GM12878 (cell line): ENCODE measurements at regions not wholly inside any gene's neighbourhood (a gene's known extent, or its start where the extent isn't known, plus 50 kb on each side); places are given as distances from the start of the nearest gene placed in this dataset.

ENCODE experiments used
- ATAC-seq: fragments of 200-7000 bp; cut with Tn5 transposase; 3 replicates; pipeline ENCODE4 v1.9.1; 2020; ENCODE audit warnings: mild to moderate bottlenecking, moderate library complexity
- BruUV-seq: library from RNA; stranded (reverse); fragments of 400-500 nt; replicated peaks from 2 replicates; lab custom pipeline; 2021; lab: Mats Ljungman, UMichigan
- CTCF ChIA-PET: fragments of 300-600 bp; sonication (Branson Sonifier 250); formaldehyde crosslinking; extraction: SDS; loops from one replicate; lab custom pipeline; 2021; ENCODE audit warnings: inconsistent platforms; lab: Yijun Ruan, JAX
- POLR2A ChIA-PET: fragments of 350-600 bp; formaldehyde crosslinking; extraction: SDS; loops from one replicate; lab custom pipeline; 2021; ENCODE audit warnings: inconsistent platforms; lab: Charles Lee
- RAD21 ChIA-PET: fragments of 300-600 bp; sonication (Branson Sonifier 250); formaldehyde crosslinking; loops from one replicate; lab custom pipeline; 2023; ENCODE audit warnings: antibody characterized with exemption; ENCODE audit not compliant: unreplicated experiment; lab: Charles Lee
- SMC1A ChIA-PET: fragments of 300-600 bp; sonication (Branson Sonifier 250); formaldehyde crosslinking; loops from one replicate; lab custom pipeline; 2023; ENCODE audit not compliant: unreplicated experiment, uncharacterized antibody; lab: Charles Lee
- DNase-seq: peaks from one replicate; pipeline ENCODE4 v3.0.0-alpha.2; 2011; ENCODE audit warnings: low read depth, low spot score
- FAIRE-seq: peaks from 3 replicates; lab custom pipeline; 2011; peaks lifted over from hg19 to GRCh38; lab: Jason Lieb, UNC
- H2AFZ ChIP-seq: 2 replicates; pipeline ENCODE4 v1.6.0; 2011; ENCODE audit warnings: low read depth, low read length, control low read depth; ENCODE audit not compliant: control insufficient read depth
- H3K27ac ChIP-seq: 2 replicates; pipeline ENCODE4 v1.5.1; 2011; ENCODE audit warnings: control low read depth; ENCODE audit not compliant: control insufficient read depth, insufficient read depth
- H3K27me3 ChIP-seq, 2 experiments: replicated peaks in 1 of 2; 2 replicates each; pipeline versions ENCODE4 v1.6.0 to v1.6.1; 2011; ENCODE audit warnings: low read length in 1 of 2; ENCODE audit not compliant: control insufficient read depth in 2 of 2, insufficient read depth in 2 of 2
- H3K36me3 ChIP-seq, 2 experiments: 2 replicates each; pipeline ENCODE4 v1.5.1; 2011; ENCODE audit warnings: low read length in 1 of 2; ENCODE audit not compliant: control insufficient read depth in 2 of 2, insufficient read depth in 2 of 2
- H3K4me1 ChIP-seq: 2 replicates; pipeline ENCODE4 v1.6.1; 2011; ENCODE audit warnings: mild to moderate bottlenecking, low read length, moderate library complexity, mixed read lengths; ENCODE audit not compliant: control insufficient read depth, insufficient read depth
- H3K4me2 ChIP-seq: 2 replicates; pipeline ENCODE4 v1.6.0; 2011; ENCODE audit warnings: control low read depth; ENCODE audit not compliant: control insufficient read depth, insufficient read depth
- H3K4me3 ChIP-seq: fragments of 200-600 bp; sonication (generic); 2 replicates; pipeline ENCODE4 v1.5.1; 2016
- H3K79me2 ChIP-seq: 2 replicates; pipeline ENCODE4 v1.6.0; 2011; ENCODE audit warnings: low read length; ENCODE audit not compliant: control insufficient read depth, insufficient read depth
- H3K9ac ChIP-seq: 2 replicates; pipeline ENCODE4 v1.8.0; 2011; ENCODE audit warnings: low read length, control low read depth, mixed read lengths; ENCODE audit not compliant: control insufficient read depth, insufficient read depth
- H3K9me3 ChIP-seq: replicated peaks from 3 replicates; pipeline ENCODE4 v1.5.1; 2011; ENCODE audit warnings: mild to moderate bottlenecking, low read length; ENCODE audit not compliant: control insufficient read depth, insufficient read depth
- H4K20me1 ChIP-seq: 2 replicates; pipeline ENCODE4 v1.6.0; 2011; ENCODE audit not compliant: control insufficient read depth, insufficient read depth
- MEF2B ChIP-seq: fragments of 450-650 bp; IDR thresholded peaks from 2 replicates; pipeline ENCODE4 v1.6.1; 2018; ENCODE audit warnings: mild to moderate bottlenecking, moderate library complexity; ENCODE audit not compliant: partially characterized antibody, poor library complexity, severe bottlenecking
- MTA3 ChIP-seq: IDR thresholded peaks from 2 replicates; pipeline ENCODE4 v1.6.1; 2012; ENCODE audit warnings: low read length, inconsistent platforms, borderline replicate concordance
- RB1 ChIP-seq: fragments of 450-650 bp; formaldehyde crosslinking; IDR thresholded peaks from 2 replicates; pipeline ENCODE4 v1.6.1; 2017; ENCODE audit warnings: mild to moderate bottlenecking, borderline replicate concordance
- TBL1XR1 ChIP-seq: IDR thresholded peaks from 2 replicates; pipeline ENCODE4 v1.6.1; 2012; ENCODE audit warnings: low read depth, low read length, improper control_type of control experiment
- WGBS: methylation state at CpG from one replicate; pipeline ENCODE4 v1.1.6; 2016; ENCODE audit warnings: low lambda C conversion rate; ENCODE audit not compliant: insufficient replicate concordance, insufficient coverage; ENCODE audit errors: missing lambda C conversion rate; 5-methylcytosine and 5-hydroxymethylcytosine counted together
- in situ Hi-C: fragments of 300-500 bp; cut with MboI; formaldehyde crosslinking; loops from 9 replicates; pipeline ENCODE4 v1.14.3; 2018; ENCODE audit warnings: mixed read lengths
- intact Hi-C: fragments of 100-400 bp; cut with micrococcal nuclease; formaldehyde crosslinking; loops from one replicate; pipeline ENCODE4 v1.14.2; 2022; ENCODE audit not compliant: unreplicated experiment

GRCh38 chr6:138031417-138031816 lies 75.8 kb downstream of the PERP start:
- H3K79me2 ChIP-seq, result no peaks in the 10 kb centered on the region
- no peak for TF ChIP-seq MTA3
- TF ChIP-seq MEF2B, result peak; percentile 15
- TF ChIP-seq, all 136 proteins: peak for 1
- Histone ChIP-seq H3K36me3 (no peaks in the 10 kb centered on the region), H3K4me3 (no peak overlapping the region), H2AFZ (no peak overlapping the region), H3K9me3 (no peaks in the 10 kb centered on the region), H3K4me2 (no peak overlapping the region), H3K27me3 (no peaks in the 10 kb centered on the region; a peak in 2 of 4 replicates), H3K4me1 (no peaks in the 10 kb centered on the region), H3K9ac (no peak overlapping the region), H4K20me1 (no peaks in the 10 kb centered on the region), H3K27ac (no peak overlapping the region)
- intact Hi-C loops, result no loop called here
- peak; percentile 41 for FAIRE-seq
- no TSS peak for BruUV-seq
- ChIA-PET CTCF (interaction anchor here (1.0 to 1.5 kb wide), 3 partner anchors 25 to 30 kb away, joined by 4 to 5 read pairs (median 4); no protein-coding TSS in a partner anchor), RAD21 (interaction anchor here (1.0 kb wide), 1 partner anchor 77 kb away, joined by 3 read pairs; no protein-coding TSS in a partner anchor), SMC1A (interaction anchor here (0.8 to 1.3 kb wide), 5 partner anchors 15 to 73 kb away, joined by 3 to 4 read pairs (median 3); no protein-coding TSS in a partner anchor), POLR2A (no interaction called here)
- in situ Hi-C loops, result no loop called here
- peak; percentile 26; the same call in 1 of the 3 replicates for ATAC-seq
- DNase-seq, result no peak
- WGBS, result 23% methylated on average over 4 of the region's 4 CpGs

- Histone ChIP-seq H3K4me1 (no peaks in the 10 kb centered on the region), H4K20me1 (no peaks in the 10 kb centered on the region), H3K27ac (no peak overlapping the region), H3K36me3 (no peaks in the 10 kb centered on the region)
- intact Hi-C loops (no loop called here), in situ Hi-C loops (no loop called here)
- CTCF ChIA-PET, result interaction anchor here (1.5 kb wide), 2 partner anchors 25 to 31 kb away, joined by 4 to 5 read pairs; no protein-coding TSS in a partner anchor
- no peak for TF ChIP-seq TBL1XR1
- no peak for TF ChIP-seq RB1
- TF ChIP-seq, all 136 proteins: peak for 0
- 15% methylated on average over 3 of the region's 3 CpGs for WGBS
- DNase-seq (no peak), FAIRE-seq (peak; percentile 44), ATAC-seq (peak; percentile 57)
- no peaks in the 10 kb centered on the region; a peak in 2 of 4 replicates for H3K27me3 ChIP-seq
- H3K9ac ChIP-seq, result no peak overlapping the region
- no TSS peak for BruUV-seq
- POLR2A ChIA-PET, result no interaction called here
- H3K4me3 ChIP-seq, result no peak overlapping the region
- no peak overlapping the region for H3K4me2 ChIP-seq
- no peaks in the 10 kb centered on the region for H3K79me2 ChIP-seq
- no peaks in the 10 kb centered on the region for H3K9me3 ChIP-seq
- H2AFZ ChIP-seq, result no peak overlapping the region
- RAD21 ChIA-PET, result interaction anchor here (1.0 kb wide), 1 partner anchor 77 kb away, joined by 3 read pairs; no protein-coding TSS in a partner anchor
- SMC1A ChIA-PET, result interaction anchor here (0.6 to 1.3 kb wide), 7 partner anchors 11 to 73 kb away, joined by 3 to 4 read pairs (median 3); no protein-coding TSS in a partner anchor
Observed at GRCh38 chr6:138031850-138032249, 75.4 kb downstream of the PERP start.
